Urothelium cell line (cell line): ENCODE measurements at regions not wholly inside any gene's neighbourhood (a gene's known extent, or its start where the extent isn't known, plus 50 kb on each side); places are given as distances from the start of the nearest gene placed in this dataset.

Source experiments
- DNase-seq: peaks from one replicate; pipeline ENCODE4 v3.0.0; 2011; ENCODE audit warnings: low spot score, mixed read lengths
- FAIRE-seq: peaks from 2 replicates; lab custom pipeline; 2011; peaks lifted over from hg19 to GRCh38; lab: Jason Lieb, UNC

- FAIRE-seq (no peak), DNase-seq (no peak)
Measured at GRCh38 chr9:134487066-134487710, 154.4 kb upstream of the COL5A1 start.

GRCh38 chr9:134488331-134489280 is 153.0 kb upstream of the COL5A1 start:
- no peak for DNase-seq
- no peak for FAIRE-seq

- no peak for FAIRE-seq
- no peak for DNase-seq
Measured at GRCh38 chr9:134489621-134490408, 151.8 kb upstream of the COL5A1 start.

- FAIRE-seq: no peak
- no peak for DNase-seq
Measured at GRCh38 chr9:134490446-134490845, 151.2 kb upstream of the COL5A1 start.

GRCh38 chr9:134491196-134491835 is 150.3 kb upstream of the COL5A1 start:
- no peak for DNase-seq
- FAIRE-seq: no peak

GRCh38 chr9:134491856-134492255 is 149.7 kb upstream of the COL5A1 start:
- no peak for FAIRE-seq
- DNase-seq: no peak

- no peak for FAIRE-seq
- DNase-seq: no peak
Measured at GRCh38 chr9:134492281-134492691, 149.3 kb upstream of the COL5A1 start.

GRCh38 chr9:134492721-134493460 is 148.7 kb upstream of the COL5A1 start:
- no peak for FAIRE-seq
- DNase-seq: no peak

GRCh38 chr9:134493461-134494272 is 147.9 kb upstream of the COL5A1 start:
- no peak for DNase-seq
- FAIRE-seq: no peak

GRCh38 chr9:134494273-134494815 is 147.3 kb upstream of the COL5A1 start:
- DNase-seq (no peak), FAIRE-seq (no peak)

GRCh38 chr9:134494905-134495304 is 146.7 kb upstream of the COL5A1 start:
- DNase-seq: no peak
- no peak for FAIRE-seq

- DNase-seq (no peak), FAIRE-seq (no peak)
Measured at GRCh38 chr9:134495881-134496412, 145.7 kb upstream of the COL5A1 start.

GRCh38 chr9:134496413-134497282 is 145.0 kb upstream of the COL5A1 start:
- peak; percentile 62 for FAIRE-seq

GRCh38 chr9:134497283-134497860 is 144.2 kb upstream of the COL5A1 start:
- no peak for FAIRE-seq
- DNase-seq: no peak

More at GRCh38 chr9:134496413-134497282, 145.0 kb upstream of the COL5A1 start:
- no peak for DNase-seq

- DNase-seq (no peak), FAIRE-seq (no peak)
Measured at GRCh38 chr9:134498814-134499166, 142.8 kb upstream of the COL5A1 start.

GRCh38 chr9:134500931-134501760 is 140.5 kb upstream of the COL5A1 start:
- FAIRE-seq (no peak), DNase-seq (no peak)
